ENCODE measurements at regions not wholly inside any gene's neighbourhood (a gene's known extent, or its start where the extent isn't known, plus 50 kb on each side); places are given as distances from the start of the nearest gene placed in this dataset.

- TF ChIP-seq CTCF (IDR thresholded peaks at IDR 0.05; ENCODE audit: low read depth, low read length, poor library complexity, severe bottlenecking), result no peak
- no peak for TF ChIP-seq EZH2phosphoT487 (IDR thresholded peaks at IDR 0.05; ENCODE audit: borderline replicate concordance, low read length)
Measured at GRCh38 chr1:82179131-82179530, 378.4 kb downstream of the ADGRL2 start.
